ENCODE measurements at regions not wholly inside any gene's neighbourhood (a gene's known extent, or its start where the extent isn't known, plus 50 kb on each side); places are given as distances from the start of the nearest gene placed in this dataset.

DNA sequence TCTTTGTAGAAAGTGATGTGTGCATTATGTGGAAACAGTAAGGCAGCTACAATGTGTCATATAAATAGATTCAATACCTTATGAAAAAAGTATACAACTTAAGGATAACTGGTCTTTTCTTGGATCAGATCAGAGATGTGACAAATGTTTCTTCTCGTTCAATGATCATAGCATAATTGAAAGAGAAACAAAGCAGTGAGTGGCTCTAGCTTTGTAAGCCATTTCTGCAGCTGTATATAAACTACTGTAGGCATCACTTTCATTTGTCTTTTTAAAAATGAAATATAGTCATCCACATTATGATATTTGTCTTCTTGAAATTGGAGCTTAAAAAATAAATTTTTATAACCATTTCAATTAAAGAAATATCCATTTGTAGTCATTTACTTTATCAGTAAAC, 63.8 kb upstream of the LMO3 start:
- no peak for DNase-seq (ENCODE audit: low read depth)
- H3K4me3 ChIP-seq (ENCODE audit: low read depth, low read length), result no peak overlapping the region
- no peak for TF ChIP-seq CTCF (IDR thresholded peaks at IDR 0.05; ENCODE audit: insufficient read depth, low read depth, low read length, missing control alignments)

GRCh38 chr12:16668198-16668597, 62.2 kb upstream of the LMO3 start:
- DNase-seq (ENCODE audit: low read depth), result no peak
- no peak for TF ChIP-seq CTCF (IDR thresholded peaks at IDR 0.05; ENCODE audit: insufficient read depth, low read depth, low read length, missing control alignments)

GRCh38 chr12:16658699-16659098, 52.7 kb upstream of the LMO3 start:
- TF ChIP-seq CTCF (IDR thresholded peaks at IDR 0.05; ENCODE audit: insufficient read depth, low read depth, low read length, missing control alignments), result no peak
- peak; percentile 21 for DNase-seq (ENCODE audit: low read depth)
- H3K4me3 ChIP-seq (ENCODE audit: low read depth, low read length), result no peak overlapping the region

More at GRCh38 chr12:16668198-16668597, 62.2 kb upstream of the LMO3 start:
- H3K4me3 ChIP-seq (ENCODE audit: low read depth, low read length), result no peak overlapping the region
